22Rv1 (cell line): ENCODE measurements at regions not wholly inside any gene's neighbourhood (a gene's known extent, or its start where the extent isn't known, plus 50 kb on each side); places are given as distances from the start of the nearest gene placed in this dataset.

Experiments used
- H3K27ac ChIP-seq: fragments of 450-650 bp; 2 replicates; pipeline ENCODE4 v1.5.1; 2017
- CTCF ChIP-seq: fragments of 450-650 bp; IDR thresholded peaks from 2 replicates; pipeline ENCODE4 v1.5.1; 2017; ENCODE audit warnings: mild to moderate bottlenecking
- ZFX ChIP-seq: fragments of 450-650 bp; IDR thresholded peaks from 2 replicates; pipeline ENCODE4 v1.6.1; 2017; ENCODE audit warnings: antibody characterized with exemption, borderline replicate concordance

- H3K27ac ChIP-seq = no peak overlapping the region
- TF ChIP-seq CTCF (no peak), ZFX (no peak)
These were observed 296.1 kb downstream of the OSR1 start for GRCh38 chr2:19062370-19062769.

GRCh38 chr2:19059076-19059475 lies 299.3 kb downstream of the OSR1 start:
- no peak overlapping the region for H3K27ac ChIP-seq

GRCh38 chr2:19051203-19051831 lies 307.1 kb downstream of the OSR1 start:
- TF ChIP-seq CTCF = no peak
- TF ChIP-seq ZFX = no peak
- no peak overlapping the region for H3K27ac ChIP-seq

More at GRCh38 chr2:19059076-19059475, 299.3 kb downstream of the OSR1 start:
- no peak for TF ChIP-seq ZFX
- no peak for TF ChIP-seq CTCF

GRCh38 chr2:19050354-19050753 lies 308.1 kb downstream of the OSR1 start:
- TF ChIP-seq CTCF (no peak), ZFX (no peak)
- H3K27ac ChIP-seq = 0 out of 2 replicates have a peak overlapping the region, but pooled peaks have one; percentile 82

- peak overlapping the region; percentile 82 for H3K27ac ChIP-seq
- TF ChIP-seq CTCF (no peak), ZFX (no peak)
These were observed 309.7 kb downstream of the OSR1 start for GRCh38 chr2:19048593-19049266.

GRCh38 chr2:19046986-19047780 lies 311.2 kb downstream of the OSR1 start:
- no peak overlapping the region for H3K27ac ChIP-seq
- TF ChIP-seq ZFX (no peak), CTCF (no peak)
